Mesothelial cell of epicardium (in vitro differentiated cells): ENCODE measurements at regions not wholly inside any gene's neighbourhood (a gene's known extent, or its start where the extent isn't known, plus 50 kb on each side); places are given as distances from the start of the nearest gene placed in this dataset.

Experiments used
- DNase-seq, 2 experiments: peaks; one replicate each; pipeline ENCODE4 v3.0.0; 2021; ENCODE audit warnings: low spot score in 2 of 2; ENCODE audit not compliant: unreplicated experiment in 2 of 2
- H3K27ac Mint-ChIP-seq: 2 replicates; pipeline ENCODE4 v1.8.0; 2021; ENCODE audit warnings: mixed read lengths
- H3K27me3 Mint-ChIP-seq: 2 replicates; pipeline ENCODE4 v1.8.0; 2021; ENCODE audit warnings: low read depth, mixed read lengths
- H3K36me3 Mint-ChIP-seq: 2 replicates; pipeline ENCODE4 v1.8.0; 2021; ENCODE audit warnings: mixed read lengths
- H3K4me1 Mint-ChIP-seq: 2 replicates; pipeline ENCODE4 v1.8.0; 2021; ENCODE audit warnings: mixed read lengths
- H3K4me3 Mint-ChIP-seq: 2 replicates; pipeline ENCODE4 v1.8.0; 2021; ENCODE audit warnings: mild to moderate bottlenecking, moderate library complexity, mixed read lengths
- H3K9me3 Mint-ChIP-seq: 2 replicates; pipeline ENCODE4 v1.8.0; 2021; ENCODE audit warnings: mixed read lengths
- TF ChIP-seq, protein P1 (sequence below): fragments of 200-600 bp; sonication (generic); IDR thresholded peaks from one replicate; pipeline ENCODE4 v1.5.0; 2021; ENCODE audit warnings: antibody characterized with exemption; ENCODE audit not compliant: unreplicated experiment

DNA sequence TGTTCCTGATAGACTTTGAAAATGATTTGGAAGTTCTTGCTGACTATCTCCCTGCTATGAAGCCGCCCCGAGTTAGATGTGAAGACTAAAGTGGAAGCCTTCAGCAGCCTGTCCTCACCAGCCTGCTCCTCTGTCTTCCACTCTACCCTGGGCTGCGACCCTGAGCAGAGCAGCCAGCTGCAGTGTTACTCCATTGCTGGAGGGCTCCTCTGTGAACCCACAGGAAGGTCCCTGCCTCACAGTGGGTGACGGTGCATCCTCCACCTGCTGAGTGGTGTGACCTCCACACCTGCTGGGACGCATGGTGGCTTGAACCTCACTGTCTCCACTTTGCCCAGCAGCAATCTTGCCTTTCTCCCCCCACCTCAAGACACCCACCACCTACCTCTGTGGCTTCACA is 116.4 kb downstream of the IRS2 start:
- Mint-ChIP-seq H3K9me3 (no peaks in the 10 kb centered on the region), H3K27ac (no peak overlapping the region), H3K36me3 (no peaks in the 10 kb centered on the region), H3K4me3 (no peak overlapping the region), H3K4me1 (peaks cover 22% of the 10 kb centered on the region), H3K27me3 (no peaks in the 10 kb centered on the region)
- TF ChIP-seq, protein P1, sequence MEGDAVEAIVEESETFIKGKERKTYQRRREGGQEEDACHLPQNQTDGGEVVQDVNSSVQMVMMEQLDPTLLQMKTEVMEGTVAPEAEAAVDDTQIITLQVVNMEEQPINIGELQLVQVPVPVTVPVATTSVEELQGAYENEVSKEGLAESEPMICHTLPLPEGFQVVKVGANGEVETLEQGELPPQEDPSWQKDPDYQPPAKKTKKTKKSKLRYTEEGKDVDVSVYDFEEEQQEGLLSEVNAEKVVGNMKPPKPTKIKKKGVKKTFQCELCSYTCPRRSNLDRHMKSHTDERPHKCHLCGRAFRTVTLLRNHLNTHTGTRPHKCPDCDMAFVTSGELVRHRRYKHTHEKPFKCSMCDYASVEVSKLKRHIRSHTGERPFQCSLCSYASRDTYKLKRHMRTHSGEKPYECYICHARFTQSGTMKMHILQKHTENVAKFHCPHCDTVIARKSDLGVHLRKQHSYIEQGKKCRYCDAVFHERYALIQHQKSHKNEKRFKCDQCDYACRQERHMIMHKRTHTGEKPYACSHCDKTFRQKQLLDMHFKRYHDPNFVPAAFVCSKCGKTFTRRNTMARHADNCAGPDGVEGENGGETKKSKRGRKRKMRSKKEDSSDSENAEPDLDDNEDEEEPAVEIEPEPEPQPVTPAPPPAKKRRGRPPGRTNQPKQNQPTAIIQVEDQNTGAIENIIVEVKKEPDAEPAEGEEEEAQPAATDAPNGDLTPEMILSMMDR: no peak
- DNase-seq: no peak

DNA sequence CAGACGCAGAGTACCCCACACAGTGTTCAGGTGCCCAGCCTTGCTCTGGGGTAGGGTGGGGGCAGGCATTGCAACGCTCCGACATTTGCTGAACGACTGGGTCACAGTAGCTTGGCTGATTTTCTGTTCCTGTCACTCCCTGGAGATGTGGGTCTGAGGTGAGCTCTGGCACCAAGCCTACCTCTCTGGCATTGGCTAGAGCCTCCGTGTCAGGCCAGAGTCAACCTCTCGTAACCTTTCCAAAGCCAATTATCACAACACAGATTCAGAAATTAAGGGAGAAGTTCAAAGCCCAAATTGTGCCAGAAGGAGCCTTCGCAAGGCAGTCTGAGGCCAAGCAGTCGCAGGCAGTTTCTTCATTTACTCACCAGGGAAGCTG is 117.2 kb downstream of the IRS2 start:
- peak overlapping the region; percentile 70 for H3K27ac Mint-ChIP-seq
- no peak overlapping the region for H3K4me3 Mint-ChIP-seq
- TF ChIP-seq, protein P1: no peak
- DNase-seq: no peak
- H3K27me3 Mint-ChIP-seq: no peaks in the 10 kb centered on the region
- H3K4me1 Mint-ChIP-seq: peaks cover 22% of the 10 kb centered on the region
- H3K36me3 Mint-ChIP-seq: no peaks in the 10 kb centered on the region
- H3K9me3 Mint-ChIP-seq: no peaks in the 10 kb centered on the region

DNA sequence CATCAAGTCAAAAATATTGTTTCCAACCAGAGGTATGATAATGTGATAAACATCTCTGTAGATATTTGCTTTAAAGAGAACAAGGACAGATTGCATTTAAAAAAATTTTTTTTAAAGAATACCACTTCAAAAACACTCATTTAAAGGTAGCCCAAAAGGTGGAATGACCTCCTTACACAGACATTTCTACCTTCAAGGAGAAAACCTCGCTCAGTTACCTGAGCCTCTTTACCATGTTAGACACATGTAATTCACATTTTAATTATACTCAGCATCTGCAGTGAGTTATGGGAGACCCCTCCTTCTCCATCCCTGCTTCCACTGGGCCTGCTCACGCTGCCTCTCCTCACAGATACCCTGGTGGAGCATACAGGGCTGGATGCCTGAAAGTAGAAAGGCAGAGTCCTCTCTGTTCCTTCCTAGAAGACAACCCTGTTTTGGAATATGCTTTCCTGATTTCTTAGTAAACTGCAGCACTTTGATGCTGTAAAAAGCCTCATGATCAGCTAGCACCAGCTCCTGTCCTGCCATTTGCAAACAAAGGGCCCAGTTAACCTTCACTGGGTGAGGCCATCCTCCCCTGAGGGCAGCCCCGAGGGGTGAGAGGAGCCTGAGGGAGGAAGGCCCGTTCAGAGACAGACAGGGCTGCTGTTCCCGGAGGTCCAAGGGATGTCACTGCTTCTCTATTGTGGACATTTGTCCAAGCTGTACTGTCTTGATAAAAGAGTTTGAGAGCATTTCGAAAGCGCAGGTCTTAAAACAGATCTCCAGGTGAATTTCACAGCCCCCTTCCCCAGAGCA is 117.8 kb downstream of the IRS2 start:
- Mint-ChIP-seq H3K36me3 (no peaks in the 10 kb centered on the region), H3K4me3 (no peak overlapping the region), H3K27me3 (no peaks in the 10 kb centered on the region), H3K27ac (peak overlapping the region; percentile 86), H3K4me1 (peaks cover 22% of the 10 kb centered on the region), H3K9me3 (no peaks in the 10 kb centered on the region)
- TF ChIP-seq, protein P1: no peak
- no peak for DNase-seq

DNA sequence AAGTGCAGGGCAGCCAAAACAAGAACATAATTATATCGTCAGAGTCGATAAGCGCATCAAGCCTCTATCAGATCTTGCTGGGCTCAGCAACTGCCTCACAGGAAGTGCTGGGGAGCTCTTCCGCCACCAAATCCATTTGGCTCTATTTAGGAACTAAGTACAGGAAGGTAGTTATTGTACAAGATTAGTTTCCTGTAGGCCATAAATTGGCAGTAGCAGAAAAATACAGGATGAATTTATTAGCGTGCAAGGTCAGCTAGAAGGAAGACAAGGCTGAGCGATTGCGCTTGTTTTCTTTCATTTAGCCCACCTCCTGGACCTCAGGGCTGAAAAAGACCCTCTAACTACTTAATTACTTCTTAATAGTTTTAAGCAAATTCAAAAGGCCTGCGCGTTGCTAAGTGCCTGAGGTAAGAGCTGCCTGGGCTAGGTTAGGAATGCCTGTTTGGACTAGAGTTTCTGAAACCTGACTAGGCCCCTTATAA is 118.5 kb downstream of the IRS2 start:
- no peaks in the 10 kb centered on the region for H3K27me3 Mint-ChIP-seq
- peak overlapping the region; percentile 86 for H3K27ac Mint-ChIP-seq
- peaks cover 22% of the 10 kb centered on the region for H3K4me1 Mint-ChIP-seq
- no peaks in the 10 kb centered on the region for H3K36me3 Mint-ChIP-seq
- TF ChIP-seq, protein P1: no peak
- no peak for DNase-seq
- H3K9me3 Mint-ChIP-seq: no peaks in the 10 kb centered on the region
- H3K4me3 Mint-ChIP-seq: no peak overlapping the region

DNA sequence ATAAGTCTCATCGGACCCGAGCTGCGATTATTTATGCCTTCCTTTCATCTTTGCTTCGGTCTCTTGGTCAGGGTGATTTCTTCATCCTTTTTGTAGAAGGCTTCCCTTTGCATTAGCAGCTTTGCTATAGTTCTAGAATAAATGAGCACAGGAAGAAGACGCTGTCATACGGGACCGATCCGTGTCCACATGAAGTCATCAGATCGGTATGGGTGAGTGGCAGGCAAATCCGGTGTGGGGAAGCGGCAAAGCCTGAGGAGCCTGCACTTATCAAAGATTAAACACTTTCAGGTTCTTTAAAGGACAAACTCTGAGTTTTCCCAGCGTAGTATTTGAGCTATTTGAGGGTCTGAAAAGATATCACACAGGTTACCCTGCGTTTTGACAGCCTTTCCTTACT is 119.3 kb downstream of the IRS2 start:
- TF ChIP-seq, protein P1: no peak
- H3K27ac Mint-ChIP-seq: peak overlapping the region; percentile 86
- H3K4me1 Mint-ChIP-seq: peaks cover 22% of the 10 kb centered on the region

More for the DNA sequence above, 119.3 kb downstream of the IRS2 start:
- peak overlapping the region; percentile 9 for H3K4me3 Mint-ChIP-seq
- DNase-seq: no peak
- H3K27me3 Mint-ChIP-seq: peaks cover 3% of the 10 kb centered on the region
- H3K36me3 Mint-ChIP-seq: no peaks in the 10 kb centered on the region
- no peaks in the 10 kb centered on the region for H3K9me3 Mint-ChIP-seq
